A549 (cell line): ENCODE measurements at regions not wholly inside any gene's neighbourhood (a gene's known extent, or its start where the extent isn't known, plus 50 kb on each side); places are given as distances from the start of the nearest gene placed in this dataset.

Experiments
- ATAC-seq, 2 experiments: fragments of 200-7000 bp in 1 of 2; fragments of >200 bp in 1 of 2; cut with Nextera tagmentation in 1 of 2; cut with Tn5 transposase in 1 of 2; 3 replicates each; pipeline versions ENCODE4 v1.8.0 to v1.9.1; 2018 to 2020; ENCODE audit warnings: mild to moderate bottlenecking in 1 of 2, moderate library complexity in 1 of 2
- CTCF ChIA-PET: fragments of 300-600 bp; sonication (Branson Sonifier 250); formaldehyde crosslinking; extraction: SDS; loops from one replicate; lab custom pipeline; 2021; ENCODE audit warnings: antibody characterized with exemption, inconsistent platforms; lab: Yijun Ruan, JAX
- POLR2A ChIA-PET: fragments of 350-600 bp; formaldehyde crosslinking; extraction: SDS; loops from one replicate; lab custom pipeline; 2021; ENCODE audit warnings: antibody characterized with exemption, inconsistent platforms; lab: Yijun Ruan, JAX
- DNase-seq, 2 experiments: peaks; one replicate each; pipeline versions ENCODE4 v3.0.0 to v3.0.0-alpha.2; 2011 to 2016; ENCODE audit warnings: low read depth in 1 of 2, low spot score in 1 of 2
- FAIRE-seq: peaks from 2 replicates; lab custom pipeline; 2011; peaks lifted over from hg19 to GRCh38; lab: Jason Lieb, UNC
- H3K27ac ChIP-seq, 2 experiments: fragments of >200 bp; sonication (Bioruptor Twin); formaldehyde crosslinking; 3 replicates each; pipeline ENCODE4 v1.5.1; 2016 to 2017
- H3K4me1 ChIP-seq: fragments of >200 bp; sonication (Bioruptor Twin); formaldehyde crosslinking; 3 replicates; pipeline ENCODE4 v1.6.1; 2016
- H3K4me2 ChIP-seq: fragments of >200 bp; sonication (Bioruptor Twin); formaldehyde crosslinking; 3 replicates; pipeline ENCODE4 v1.6.1; 2016
- H3K4me3 ChIP-seq: fragments of >200 bp; sonication (Bioruptor Twin); formaldehyde crosslinking; 3 replicates; pipeline ENCODE4 v1.5.1; 2016
- H3K9me3 ChIP-seq: fragments of >200 bp; sonication (Bioruptor Twin); formaldehyde crosslinking; 3 replicates; pipeline ENCODE4 v1.6.1; 2016
- EHMT2 ChIP-seq: fragments of 200-600 bp; sonication (generic); IDR thresholded peaks from 2 replicates; pipeline ENCODE4 v1.6.1; 2016; ENCODE audit warnings: antibody characterized with exemption, low read depth, mild to moderate bottlenecking, moderate library complexity
- FOSL2 ChIP-seq, 2 experiments: fragments of 450-650 bp in 1 of 2; fragments of >200 bp in 1 of 2; sonication (Bioruptor Twin) in 1 of 2; formaldehyde crosslinking; IDR thresholded peaks; 2 replicates each; pipeline versions ENCODE4 v1.5.0 to v1.6.1; 2016 to 2020; ENCODE audit warnings: mild to moderate bottlenecking in 1 of 2, moderate library complexity in 1 of 2
- MAFK ChIP-seq: fragments of 450-650 bp; IDR thresholded peaks from 2 replicates; pipeline ENCODE4 v1.6.1; 2014; ENCODE audit not compliant: partially characterized antibody
- NFE2L2 ChIP-seq: fragments of 150-350 bp; conservative IDR thresholded peaks from 2 replicates; pipeline ENCODE4 v1.6.1; 2014; ENCODE audit warnings: low read length
- RFX5 ChIP-seq: fragments of 450-650 bp; IDR thresholded peaks from 2 replicates; pipeline ENCODE4 v1.7.1; 2014; ENCODE audit warnings: antibody characterized with exemption, mild to moderate bottlenecking, moderate library complexity
- WGBS: methylation state at CpG from one replicate; pipeline ENCODE4 v1.1.6; 2017; ENCODE audit errors: missing lambda C conversion rate; 5-methylcytosine and 5-hydroxymethylcytosine counted together
- TF ChIP-seq, protein P1 (sequence below): fragments of >200 bp; sonication (Bioruptor Twin); formaldehyde crosslinking; IDR thresholded peaks from 3 replicates; pipeline ENCODE4 v1.5.1; 2016

DNA sequence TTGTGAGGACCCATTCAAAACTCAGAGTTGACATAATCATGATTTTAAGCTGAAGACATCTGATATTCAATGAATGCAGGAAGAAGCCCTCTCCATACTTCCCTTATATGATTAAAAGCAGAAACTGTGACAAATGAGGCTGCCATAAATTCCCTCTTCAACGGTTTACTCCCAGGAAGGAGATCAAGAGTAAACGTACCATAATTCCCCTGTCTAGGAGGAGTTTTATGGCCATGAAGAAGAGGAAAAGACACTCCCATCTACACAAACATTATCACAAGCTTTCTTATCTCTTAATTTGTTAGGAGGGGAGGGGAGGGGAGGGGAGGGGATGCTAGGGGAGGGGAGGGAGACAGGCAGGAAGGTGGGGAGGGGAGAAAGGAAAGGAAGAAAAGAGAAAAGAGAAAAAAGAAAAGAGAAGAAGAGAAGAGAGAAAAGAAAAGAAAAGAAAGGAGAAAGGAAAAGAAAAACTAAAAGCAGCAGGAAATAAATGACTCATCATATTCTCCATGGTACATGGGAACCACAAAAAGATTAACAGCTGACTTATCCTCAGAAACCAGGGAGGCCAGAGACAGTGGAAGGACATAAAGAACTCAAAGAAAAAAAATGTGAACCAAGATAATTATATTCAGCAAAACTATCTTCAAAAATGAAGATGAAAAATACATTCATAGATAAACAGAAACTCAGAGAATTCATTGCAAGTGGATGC lies 121.6 kb downstream of the ALOX5 start:
- ChIA-PET CTCF (interaction anchor here (1.0 kb wide), 1 partner anchor 226 kb away, joined by 3 read pairs; no protein-coding TSS in a partner anchor), POLR2A (no interaction called here)
- TF ChIP-seq EHMT2 (no peak), MAFK (peak; percentile 78), NFE2L2 (peak; percentile 47; the same call in 1 of the 2 replicates), FOSL2 (IDR thresholded peaks at IDR 0.05) (no peak), FOSL2 (CRISPR knock-in tag; IDR thresholded peaks at IDR 0.05) (peak; percentile 71), RFX5 (no peak)
- TF ChIP-seq, protein P1, sequence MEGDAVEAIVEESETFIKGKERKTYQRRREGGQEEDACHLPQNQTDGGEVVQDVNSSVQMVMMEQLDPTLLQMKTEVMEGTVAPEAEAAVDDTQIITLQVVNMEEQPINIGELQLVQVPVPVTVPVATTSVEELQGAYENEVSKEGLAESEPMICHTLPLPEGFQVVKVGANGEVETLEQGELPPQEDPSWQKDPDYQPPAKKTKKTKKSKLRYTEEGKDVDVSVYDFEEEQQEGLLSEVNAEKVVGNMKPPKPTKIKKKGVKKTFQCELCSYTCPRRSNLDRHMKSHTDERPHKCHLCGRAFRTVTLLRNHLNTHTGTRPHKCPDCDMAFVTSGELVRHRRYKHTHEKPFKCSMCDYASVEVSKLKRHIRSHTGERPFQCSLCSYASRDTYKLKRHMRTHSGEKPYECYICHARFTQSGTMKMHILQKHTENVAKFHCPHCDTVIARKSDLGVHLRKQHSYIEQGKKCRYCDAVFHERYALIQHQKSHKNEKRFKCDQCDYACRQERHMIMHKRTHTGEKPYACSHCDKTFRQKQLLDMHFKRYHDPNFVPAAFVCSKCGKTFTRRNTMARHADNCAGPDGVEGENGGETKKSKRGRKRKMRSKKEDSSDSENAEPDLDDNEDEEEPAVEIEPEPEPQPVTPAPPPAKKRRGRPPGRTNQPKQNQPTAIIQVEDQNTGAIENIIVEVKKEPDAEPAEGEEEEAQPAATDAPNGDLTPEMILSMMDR: no peak
- Histone ChIP-seq H3K4me1 (no peaks in the 10 kb centered on the region), H3K4me3 (no peak overlapping the region), H3K27ac (no peak overlapping the region), H3K9me3 (peaks cover 19% of the 10 kb centered on the region; the same call in 2 of the 3 replicates), H3K4me2 (no peak overlapping the region)
- DNase-seq (peak in 1 of 2 experiments; percentile 33), FAIRE-seq (no peak), ATAC-seq (no peak)
- WGBS: 38% methylated on average over 2 of the region's 2 CpGs
